ENCODE measurements at regions not wholly inside any gene's neighbourhood (a gene's known extent, or its start where the extent isn't known, plus 50 kb on each side); places are given as distances from the start of the nearest gene placed in this dataset.

DNA sequence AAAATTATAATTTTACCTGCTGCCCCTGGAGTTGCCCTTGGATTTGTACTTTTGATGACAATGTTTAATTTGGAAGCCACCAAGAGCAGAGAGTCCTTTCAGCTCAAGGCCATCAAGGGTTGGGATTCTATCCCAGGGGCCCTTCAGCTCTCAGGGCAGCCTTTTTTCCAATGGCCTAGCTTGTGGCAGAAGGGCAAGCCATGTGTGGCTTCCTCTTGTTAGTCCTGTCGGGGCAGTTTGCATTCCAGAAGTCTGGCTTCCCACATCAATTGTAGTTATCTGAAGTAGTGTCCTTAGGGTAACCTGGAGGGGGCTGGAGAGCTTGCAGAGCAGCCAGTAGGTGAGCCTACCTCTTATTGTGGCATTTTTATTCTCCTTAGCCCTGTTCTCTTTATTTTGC is 569.4 kb downstream of the TRAM1L1 start:
- Histone ChIP-seq H3K4me1 (ENCODE audit: control insufficient read depth in 1 of 2, insufficient read depth in 2 of 2, low read length in 2 of 2) (no peaks in the 10 kb centered on the region), H3K27ac (ENCODE audit: low read length) (no peak overlapping the region), H3K4me3 (ENCODE audit: low read depth in 1 of 2, low read length in 2 of 2) (no peak overlapping the region), H3K9me3 (ENCODE audit: control insufficient read depth in 1 of 2, low read length in 2 of 2) (no peaks in the 10 kb centered on the region), H3K27me3 (ENCODE audit: low read depth, low read length) (no peaks in the 10 kb centered on the region), H3K36me3 (ENCODE audit: control insufficient read depth in 1 of 2, insufficient read depth in 2 of 2, low read length in 2 of 2) (no peaks in the 10 kb centered on the region)

DNA sequence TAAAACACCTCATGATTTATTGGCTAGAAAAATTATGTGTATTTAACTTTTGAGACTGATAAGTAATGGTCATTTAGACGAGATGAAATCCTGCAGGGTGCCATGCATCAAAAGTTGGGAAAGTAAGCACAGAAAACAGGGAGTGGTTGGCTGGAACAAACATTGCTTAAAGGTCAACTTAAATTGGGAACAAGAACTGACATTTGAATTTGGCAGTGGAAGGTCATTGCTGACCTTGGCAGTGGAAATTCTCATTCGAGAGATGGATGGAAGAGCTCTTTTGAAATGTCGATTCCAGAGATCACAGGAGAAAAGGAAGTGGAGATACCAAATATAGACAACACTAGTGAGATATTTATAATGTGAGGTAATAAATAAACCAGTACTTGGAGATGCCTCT is 572.8 kb downstream of the TRAM1L1 start:
- no peaks in the 10 kb centered on the region for H3K27me3 ChIP-seq (ENCODE audit: low read depth, low read length)
- H3K4me3 ChIP-seq (ENCODE audit: low read depth in 1 of 2, low read length in 2 of 2), result no peak overlapping the region
- H3K9me3 ChIP-seq (ENCODE audit: control insufficient read depth in 1 of 2, low read length in 2 of 2), result no peaks in the 10 kb centered on the region
- no peaks in the 10 kb centered on the region for H3K4me1 ChIP-seq (ENCODE audit: control insufficient read depth in 1 of 2, insufficient read depth in 2 of 2, low read length in 2 of 2)
- no peaks in the 10 kb centered on the region for H3K36me3 ChIP-seq (ENCODE audit: control insufficient read depth in 1 of 2, insufficient read depth in 2 of 2, low read length in 2 of 2)
- H3K27ac ChIP-seq (ENCODE audit: low read length), result no peak overlapping the region

DNA sequence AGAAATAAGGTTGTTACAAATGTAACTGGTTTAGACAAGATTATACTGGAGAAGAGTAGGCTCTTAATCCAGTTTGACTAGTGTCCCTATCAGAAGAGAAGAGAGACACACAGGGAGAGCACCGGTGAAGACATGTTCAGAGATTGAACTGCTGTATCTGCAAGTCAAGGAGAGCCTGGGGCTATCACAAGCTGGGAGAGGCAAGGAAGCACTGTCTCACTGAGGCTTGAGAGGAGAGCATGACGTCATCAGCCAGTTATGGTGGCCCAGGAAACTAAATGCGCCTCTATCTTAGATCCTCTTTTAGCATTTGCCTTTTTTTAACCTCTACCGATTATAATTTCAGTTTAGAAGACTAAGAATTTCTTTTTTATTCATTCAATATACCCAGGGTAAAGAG is 583.4 kb downstream of the TRAM1L1 start:
- no peak overlapping the region for H3K4me3 ChIP-seq (ENCODE audit: low read depth in 1 of 2, low read length in 2 of 2)
- H3K4me1 ChIP-seq (ENCODE audit: control insufficient read depth in 1 of 2, insufficient read depth in 2 of 2, low read length in 2 of 2), result no peaks in the 10 kb centered on the region
- no peaks in the 10 kb centered on the region for H3K27me3 ChIP-seq (ENCODE audit: low read depth, low read length)
- H3K9me3 ChIP-seq (ENCODE audit: control insufficient read depth in 1 of 2, low read length in 2 of 2), result no peaks in the 10 kb centered on the region
- H3K27ac ChIP-seq (ENCODE audit: low read length), result no peak overlapping the region
- H3K36me3 ChIP-seq (ENCODE audit: control insufficient read depth in 1 of 2, insufficient read depth in 2 of 2, low read length in 2 of 2), result no peaks in the 10 kb centered on the region

DNA sequence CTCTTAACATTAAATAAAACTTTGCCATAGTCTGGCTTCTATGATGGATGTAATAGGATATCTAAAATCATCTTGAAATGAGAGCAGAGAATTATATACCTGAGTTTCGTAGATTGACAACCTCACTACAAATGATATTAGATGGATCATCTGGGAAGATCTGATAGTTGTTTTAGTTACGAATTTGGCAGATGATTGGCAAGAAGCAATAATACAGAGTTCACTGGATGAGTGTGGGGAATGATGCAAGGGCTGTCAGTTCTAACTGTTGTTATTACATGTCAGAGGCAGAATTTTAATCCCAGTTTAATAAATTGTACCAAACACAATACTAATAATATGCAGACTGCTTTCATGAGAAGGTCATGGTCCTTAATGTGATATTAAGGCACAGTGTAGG is 585.2 kb downstream of the TRAM1L1 start:
- Histone ChIP-seq H3K9me3 (ENCODE audit: control insufficient read depth in 1 of 2, low read length in 2 of 2) (no peaks in the 10 kb centered on the region), H3K4me3 (ENCODE audit: low read depth in 1 of 2, low read length in 2 of 2) (no peak overlapping the region), H3K27ac (ENCODE audit: low read length) (no peak overlapping the region), H3K27me3 (ENCODE audit: low read depth, low read length) (no peaks in the 10 kb centered on the region), H3K4me1 (ENCODE audit: control insufficient read depth in 1 of 2, insufficient read depth in 2 of 2, low read length in 2 of 2) (no peaks in the 10 kb centered on the region), H3K36me3 (ENCODE audit: control insufficient read depth in 1 of 2, insufficient read depth in 2 of 2, low read length in 2 of 2) (no peaks in the 10 kb centered on the region)

DNA sequence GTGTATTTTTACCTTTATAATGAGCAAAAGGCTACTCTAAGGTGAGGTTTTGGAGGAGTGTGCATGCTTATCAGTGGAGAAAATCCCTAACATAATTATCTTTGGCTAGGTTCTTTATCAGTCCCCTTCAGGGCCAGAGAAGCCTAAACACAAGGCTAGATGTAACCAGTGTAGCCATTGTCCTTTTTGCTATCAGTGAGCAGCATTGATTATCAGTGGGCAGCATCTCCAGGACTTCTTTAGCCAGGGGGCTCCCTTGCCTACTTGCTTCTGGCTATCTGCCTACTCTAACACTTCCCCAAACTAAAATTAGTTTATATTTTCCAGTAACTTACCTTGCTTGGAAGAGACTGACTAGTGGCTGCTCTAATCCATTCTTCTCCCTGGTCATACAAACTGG is 595.6 kb downstream of the TRAM1L1 start:
- Histone ChIP-seq H3K36me3 (ENCODE audit: control insufficient read depth in 1 of 2, insufficient read depth in 2 of 2, low read length in 2 of 2) (no peaks in the 10 kb centered on the region), H3K27ac (ENCODE audit: low read length) (no peak overlapping the region), H3K4me1 (ENCODE audit: control insufficient read depth in 1 of 2, insufficient read depth in 2 of 2, low read length in 2 of 2) (no peaks in the 10 kb centered on the region), H3K27me3 (ENCODE audit: low read depth, low read length) (no peaks in the 10 kb centered on the region), H3K9me3 (ENCODE audit: control insufficient read depth in 1 of 2, low read length in 2 of 2) (no peaks in the 10 kb centered on the region), H3K4me3 (ENCODE audit: low read depth in 1 of 2, low read length in 2 of 2) (no peak overlapping the region)

DNA sequence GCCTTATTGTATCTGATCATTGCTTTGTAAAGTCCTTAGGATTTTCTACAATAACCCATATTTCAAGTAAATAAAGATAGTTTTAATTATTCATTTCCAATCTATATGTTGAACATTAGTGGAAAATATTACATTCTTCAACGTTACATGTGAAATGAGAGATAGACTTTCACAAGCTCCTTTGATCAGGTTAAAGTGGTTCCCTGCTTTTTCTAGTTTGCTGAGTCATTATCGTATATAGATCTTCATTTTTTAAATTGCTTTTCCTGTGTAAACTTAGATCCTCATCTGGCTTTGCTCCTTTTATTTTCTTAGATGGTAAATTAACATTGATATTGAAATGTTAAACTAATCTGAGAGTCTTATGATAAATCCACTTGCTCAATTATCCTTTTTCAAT is 599.0 kb downstream of the TRAM1L1 start:
- Histone ChIP-seq H3K27me3 (ENCODE audit: low read depth, low read length) (no peaks in the 10 kb centered on the region), H3K27ac (ENCODE audit: low read length) (no peak overlapping the region), H3K4me1 (ENCODE audit: control insufficient read depth in 1 of 2, insufficient read depth in 2 of 2, low read length in 2 of 2) (no peaks in the 10 kb centered on the region), H3K4me3 (ENCODE audit: low read depth in 1 of 2, low read length in 2 of 2) (no peak overlapping the region), H3K36me3 (ENCODE audit: control insufficient read depth in 1 of 2, insufficient read depth in 2 of 2, low read length in 2 of 2) (no peaks in the 10 kb centered on the region), H3K9me3 (ENCODE audit: control insufficient read depth in 1 of 2, low read length in 2 of 2) (peaks cover 0 to 2% of the 10 kb centered on the region in 2 donors)

DNA sequence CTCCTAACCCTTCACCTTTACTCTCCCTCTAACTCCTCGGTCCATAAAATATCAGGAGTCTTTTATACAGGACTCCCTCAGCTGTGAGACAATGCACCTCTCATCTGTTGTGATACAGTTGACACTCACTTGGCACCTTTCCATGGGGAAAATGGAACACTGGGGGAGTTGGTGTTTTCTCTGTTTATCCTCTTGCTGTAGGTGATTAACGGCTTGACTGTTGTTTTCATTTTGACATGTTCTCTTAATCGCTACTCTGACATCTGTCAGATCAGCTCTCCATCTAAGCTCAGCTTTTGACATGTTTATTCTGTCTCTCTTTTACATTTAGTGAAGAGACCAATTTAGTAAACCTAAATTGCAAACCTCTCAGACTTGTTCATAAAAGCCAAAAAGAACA is 604.8 kb downstream of the TRAM1L1 start:
- Histone ChIP-seq H3K4me3 (ENCODE audit: low read depth in 1 of 2, low read length in 2 of 2) (no peak overlapping the region), H3K4me1 (ENCODE audit: control insufficient read depth in 1 of 2, insufficient read depth in 2 of 2, low read length in 2 of 2) (no peaks in the 10 kb centered on the region), H3K27ac (ENCODE audit: low read length) (no peak overlapping the region), H3K9me3 (ENCODE audit: control insufficient read depth in 1 of 2, low read length in 2 of 2) (peaks cover 0 to 4% of the 10 kb centered on the region in 2 donors), H3K27me3 (ENCODE audit: low read depth, low read length) (no peaks in the 10 kb centered on the region), H3K36me3 (ENCODE audit: control insufficient read depth in 1 of 2, insufficient read depth in 2 of 2, low read length in 2 of 2) (no peaks in the 10 kb centered on the region)

DNA sequence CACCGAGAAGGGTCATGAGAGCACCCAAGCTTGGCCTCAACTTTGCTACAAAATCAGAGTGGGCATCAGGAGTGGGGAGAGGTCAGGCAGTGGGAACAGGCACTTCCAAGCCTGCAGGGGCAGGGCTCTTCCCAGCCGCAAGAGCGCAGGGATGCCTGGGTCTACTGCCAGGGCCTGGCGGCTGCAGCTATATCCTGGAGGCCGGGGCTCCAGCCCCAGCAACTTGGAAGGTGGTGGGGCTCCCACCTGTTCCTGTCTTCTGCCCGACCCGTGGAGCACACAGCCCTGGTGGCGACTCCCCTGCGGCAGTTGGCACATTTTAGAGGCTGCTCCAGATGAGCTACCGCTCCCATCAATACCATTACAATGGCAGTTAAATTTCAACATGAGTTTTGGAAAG is 607.0 kb downstream of the TRAM1L1 start:
- no peak overlapping the region for H3K4me3 ChIP-seq (ENCODE audit: low read depth in 1 of 2, low read length in 2 of 2)
- H3K27ac ChIP-seq (ENCODE audit: low read length), result no peak overlapping the region
- H3K27me3 ChIP-seq (ENCODE audit: low read depth, low read length), result no peaks in the 10 kb centered on the region
- H3K9me3 ChIP-seq (ENCODE audit: control insufficient read depth in 1 of 2, low read length in 2 of 2), result peaks cover 0 to 2% of the 10 kb centered on the region in 2 donors
- H3K36me3 ChIP-seq (ENCODE audit: control insufficient read depth in 1 of 2, insufficient read depth in 2 of 2, low read length in 2 of 2), result no peaks in the 10 kb centered on the region
- no peaks in the 10 kb centered on the region for H3K4me1 ChIP-seq (ENCODE audit: control insufficient read depth in 1 of 2, insufficient read depth in 2 of 2, low read length in 2 of 2)

DNA sequence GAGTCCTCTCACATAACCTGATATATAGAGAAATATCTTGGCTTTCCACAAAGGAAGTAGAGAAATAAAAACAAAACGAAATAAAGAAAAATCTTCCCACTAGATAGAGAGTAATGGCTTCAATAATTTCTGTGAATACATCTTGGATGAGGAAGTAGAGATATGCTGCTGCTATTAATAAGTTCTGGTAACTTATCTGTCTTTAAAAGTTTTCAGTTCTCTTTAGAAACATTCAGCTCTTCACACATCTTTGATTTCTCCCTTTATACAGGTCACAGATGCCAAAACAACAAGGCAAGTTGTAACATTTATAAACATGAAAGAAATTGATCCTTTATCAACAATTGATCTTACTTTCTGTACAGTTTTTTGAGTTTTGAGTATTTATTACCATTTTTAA is 615.8 kb downstream of the TRAM1L1 start:
- no peaks in the 10 kb centered on the region for H3K27me3 ChIP-seq (ENCODE audit: low read depth, low read length)
- no peak overlapping the region for H3K4me3 ChIP-seq (ENCODE audit: low read depth in 1 of 2, low read length in 2 of 2)
- H3K4me1 ChIP-seq (ENCODE audit: control insufficient read depth in 1 of 2, insufficient read depth in 2 of 2, low read length in 2 of 2), result no peaks in the 10 kb centered on the region
- H3K27ac ChIP-seq (ENCODE audit: low read length), result no peak overlapping the region
- no peaks in the 10 kb centered on the region for H3K36me3 ChIP-seq (ENCODE audit: control insufficient read depth in 1 of 2, insufficient read depth in 2 of 2, low read length in 2 of 2)
- H3K9me3 ChIP-seq (ENCODE audit: control insufficient read depth in 1 of 2, low read length in 2 of 2), result no peaks in the 10 kb centered on the region

DNA sequence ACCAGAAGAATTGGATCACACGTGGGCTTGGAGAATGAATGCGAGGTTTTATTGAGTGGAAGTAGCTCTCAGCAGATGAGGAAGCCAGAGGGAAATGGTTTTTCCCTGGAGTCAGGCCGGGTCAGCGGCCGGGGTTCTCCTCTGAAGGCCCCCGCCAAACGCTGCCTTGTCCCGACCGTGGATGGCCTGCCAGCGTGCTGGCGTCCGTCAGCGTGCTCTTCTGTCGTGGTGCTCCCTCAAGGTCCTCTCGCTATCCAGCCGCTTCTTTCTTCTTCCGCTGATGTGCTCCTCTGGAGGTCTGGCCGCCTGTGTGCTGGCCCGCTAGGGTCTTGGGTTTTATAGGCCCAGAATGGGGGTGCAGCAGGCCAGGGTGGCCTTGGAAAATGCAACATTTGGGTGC is 632.2 kb downstream of the TRAM1L1 start:
- H3K27me3 ChIP-seq (ENCODE audit: low read depth, low read length), result no peaks in the 10 kb centered on the region
- no peak overlapping the region for H3K27ac ChIP-seq (ENCODE audit: low read length)
- H3K36me3 ChIP-seq (ENCODE audit: control insufficient read depth in 1 of 2, insufficient read depth in 2 of 2, low read length in 2 of 2), result no peaks in the 10 kb centered on the region
- H3K4me1 ChIP-seq (ENCODE audit: control insufficient read depth in 1 of 2, insufficient read depth in 2 of 2, low read length in 2 of 2), result no peaks in the 10 kb centered on the region
- H3K4me3 ChIP-seq (ENCODE audit: low read depth in 1 of 2, low read length in 2 of 2), result no peak overlapping the region
- peaks cover 0 to 2% of the 10 kb centered on the region in 2 donors for H3K9me3 ChIP-seq (ENCODE audit: control insufficient read depth in 1 of 2, low read length in 2 of 2)

DNA sequence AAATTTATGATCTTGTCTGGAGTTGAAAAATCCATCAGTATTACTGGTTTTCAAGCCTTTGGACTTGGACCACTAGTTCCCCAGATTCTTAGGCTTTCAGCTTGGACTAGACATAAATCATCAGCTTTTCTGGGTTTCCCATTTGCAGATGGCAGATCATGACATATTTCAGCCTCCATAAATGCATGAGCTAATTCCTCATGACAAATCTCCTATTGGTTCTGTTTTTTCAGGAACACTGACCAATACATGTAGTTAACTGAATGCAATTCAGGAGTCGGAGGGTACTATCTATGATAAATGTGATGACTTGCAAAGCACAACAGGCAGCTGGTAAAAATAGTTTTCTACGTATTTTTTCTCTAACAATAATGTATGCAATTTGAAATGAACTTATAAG is 635.6 kb downstream of the TRAM1L1 start:
- Histone ChIP-seq H3K36me3 (ENCODE audit: control insufficient read depth in 1 of 2, insufficient read depth in 2 of 2, low read length in 2 of 2) (no peaks in the 10 kb centered on the region), H3K4me3 (ENCODE audit: low read depth in 1 of 2, low read length in 2 of 2) (no peak overlapping the region), H3K27ac (ENCODE audit: low read length) (no peak overlapping the region), H3K9me3 (ENCODE audit: control insufficient read depth in 1 of 2, low read length in 2 of 2) (peaks cover 0 to 2% of the 10 kb centered on the region in 2 donors), H3K4me1 (ENCODE audit: control insufficient read depth in 1 of 2, insufficient read depth in 2 of 2, low read length in 2 of 2) (no peaks in the 10 kb centered on the region), H3K27me3 (ENCODE audit: low read depth, low read length) (no peaks in the 10 kb centered on the region)

DNA sequence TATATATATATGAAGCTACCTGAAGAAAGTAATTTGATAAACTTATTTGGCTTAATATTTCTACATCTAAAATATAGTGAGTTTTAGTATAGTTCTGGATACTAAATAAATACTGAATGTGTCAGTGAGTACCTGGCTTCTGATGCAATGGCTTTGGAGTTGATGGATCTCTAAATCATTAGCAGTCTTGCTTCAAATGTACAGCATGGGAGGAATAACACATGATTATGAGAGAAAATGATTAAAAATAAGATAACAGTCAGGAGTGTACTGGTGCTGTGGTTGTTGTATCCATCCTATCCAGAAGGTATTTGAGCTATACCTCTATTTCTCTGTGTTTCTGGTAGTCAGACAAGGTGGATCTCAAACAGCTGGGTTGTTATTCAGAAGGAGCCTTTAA is 641.3 kb downstream of the TRAM1L1 start:
- Histone ChIP-seq H3K9me3 (ENCODE audit: control insufficient read depth in 1 of 2, low read length in 2 of 2) (no peaks in the 10 kb centered on the region), H3K4me3 (ENCODE audit: low read depth in 1 of 2, low read length in 2 of 2) (no peak overlapping the region), H3K27ac (ENCODE audit: low read length) (no peak overlapping the region), H3K27me3 (ENCODE audit: low read depth, low read length) (no peaks in the 10 kb centered on the region), H3K36me3 (ENCODE audit: control insufficient read depth in 1 of 2, insufficient read depth in 2 of 2, low read length in 2 of 2) (no peaks in the 10 kb centered on the region), H3K4me1 (ENCODE audit: control insufficient read depth in 1 of 2, insufficient read depth in 2 of 2, low read length in 2 of 2) (no peaks in the 10 kb centered on the region)
